ENCODE measurements at regions not wholly inside any gene's neighbourhood (a gene's known extent, or its start where the extent isn't known, plus 50 kb on each side); places are given as distances from the start of the nearest gene placed in this dataset.

DNA sequence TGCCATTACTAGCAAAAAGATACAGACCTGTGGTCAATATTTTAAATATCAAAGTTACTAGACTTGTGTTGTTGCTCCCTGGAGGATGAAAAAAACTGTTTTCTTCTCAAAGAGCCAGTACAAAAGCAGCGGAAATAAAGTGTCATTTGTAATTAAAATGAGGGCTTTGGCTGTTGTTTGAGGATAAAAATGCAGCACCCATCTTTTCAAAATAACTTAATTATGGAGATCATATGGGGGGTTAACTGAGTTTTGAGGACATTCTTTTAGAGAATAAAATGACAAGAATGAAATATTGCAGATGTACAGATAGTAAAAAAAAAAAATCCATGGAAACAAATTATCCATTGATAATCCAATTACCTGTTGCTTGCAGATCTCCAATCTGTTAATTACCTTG is 1484.4 kb downstream of the LRRC4C start:
- TF ChIP-seq EP300 (IDR thresholded peaks at IDR 0.05; ENCODE audit: low read depth) (no peak), POLR2A (IDR thresholded peaks at IDR 0.05) (no peak), POLR2AphosphoS5 (IDR thresholded peaks at IDR 0.05) (no peak)
- TF ChIP-seq, protein P1, sequence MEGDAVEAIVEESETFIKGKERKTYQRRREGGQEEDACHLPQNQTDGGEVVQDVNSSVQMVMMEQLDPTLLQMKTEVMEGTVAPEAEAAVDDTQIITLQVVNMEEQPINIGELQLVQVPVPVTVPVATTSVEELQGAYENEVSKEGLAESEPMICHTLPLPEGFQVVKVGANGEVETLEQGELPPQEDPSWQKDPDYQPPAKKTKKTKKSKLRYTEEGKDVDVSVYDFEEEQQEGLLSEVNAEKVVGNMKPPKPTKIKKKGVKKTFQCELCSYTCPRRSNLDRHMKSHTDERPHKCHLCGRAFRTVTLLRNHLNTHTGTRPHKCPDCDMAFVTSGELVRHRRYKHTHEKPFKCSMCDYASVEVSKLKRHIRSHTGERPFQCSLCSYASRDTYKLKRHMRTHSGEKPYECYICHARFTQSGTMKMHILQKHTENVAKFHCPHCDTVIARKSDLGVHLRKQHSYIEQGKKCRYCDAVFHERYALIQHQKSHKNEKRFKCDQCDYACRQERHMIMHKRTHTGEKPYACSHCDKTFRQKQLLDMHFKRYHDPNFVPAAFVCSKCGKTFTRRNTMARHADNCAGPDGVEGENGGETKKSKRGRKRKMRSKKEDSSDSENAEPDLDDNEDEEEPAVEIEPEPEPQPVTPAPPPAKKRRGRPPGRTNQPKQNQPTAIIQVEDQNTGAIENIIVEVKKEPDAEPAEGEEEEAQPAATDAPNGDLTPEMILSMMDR (IDR thresholded peaks at IDR 0.05), result no peak

All from transverse colon (tissue), 4 donors.